SK-N-SH (cell line): ENCODE measurements at regions not wholly inside any gene's neighbourhood (a gene's known extent, or its start where the extent isn't known, plus 50 kb on each side); places are given as distances from the start of the nearest gene placed in this dataset.

Experiments used
- CTCF ChIA-PET: fragments of 300-600, 350-600 bp; formaldehyde crosslinking; extraction: SDS; loops from one replicate; lab custom pipeline; 2021; lab: Yijun Ruan, JAX
- POLR2A ChIA-PET: fragments of 350-600 bp; sonication (Branson Sonifier 250); formaldehyde crosslinking; extraction: SDS; loops from one replicate; lab custom pipeline; 2020; ENCODE audit warnings: antibody characterized with exemption, inconsistent platforms; lab: Yijun Ruan, JAX
- DNase-seq: peaks from one replicate; pipeline ENCODE4 v3.0.0; 2012
- H2AFZ ChIP-seq: fragments of 200-600 bp; sonication (generic); 2 replicates; pipeline ENCODE4 v1.8.1; 2016; ENCODE audit warnings: antibody characterized with exemption, mild to moderate bottlenecking, low read depth
- H3F3A ChIP-seq: fragments of 200-600 bp; sonication (generic); replicated peaks from 2 replicates; pipeline ENCODE3; 2016; ENCODE audit warnings: antibody characterized with exemption, mild to moderate bottlenecking; ENCODE audit not compliant: insufficient read depth
- H3K27ac ChIP-seq, 2 experiments: fragments of 200-500 bp in 1 of 2; fragments of 200-600 bp in 1 of 2; sonication (Bioruptor generic) in 1 of 2; sonication (generic), shearing (Covaris generic) in 1 of 2; 2 replicates each; pipeline versions ENCODE4 v1.5.1 to v1.6.1; 2014 to 2016; ENCODE audit warnings: low read depth in 2 of 2, inconsistent platforms in 1 of 2, low read length in 1 of 2, mild to moderate bottlenecking in 1 of 2, mixed read lengths in 1 of 2
- H3K27me3 ChIP-seq: fragments of 200-600 bp; sonication (generic), shearing (Covaris generic); 2 replicates; pipeline ENCODE4 v1.6.1; 2016; ENCODE audit warnings: mixed run types; ENCODE audit not compliant: insufficient read depth
- H3K36me3 ChIP-seq, 2 experiments: fragments of 200-500 bp in 1 of 2; fragments of 200-600 bp in 1 of 2; sonication (Bioruptor generic) in 1 of 2; sonication (generic) in 1 of 2; replicated peaks in 1 of 2; 2 replicates each; pipeline versions ENCODE3 to v1.5.1; 2014 to 2016; ENCODE audit warnings: low read length in 1 of 2, mild to moderate bottlenecking in 1 of 2; ENCODE audit not compliant: insufficient read depth in 2 of 2, control insufficient read depth in 1 of 2
- H3K4me1 ChIP-seq, 2 experiments: fragments of 200-500 bp in 1 of 2; fragments of 200-600 bp in 1 of 2; sonication (Bioruptor generic) in 1 of 2; sonication (generic), shearing (Covaris generic) in 1 of 2; 2 replicates each; pipeline versions ENCODE4 v1.5.1 to v1.6.1; 2014 to 2016; ENCODE audit warnings: low read depth in 1 of 2, low read length in 1 of 2, mixed run types in 1 of 2; ENCODE audit not compliant: insufficient read depth in 2 of 2, control insufficient read depth in 1 of 2
- H3K4me2 ChIP-seq: fragments of 200-600 bp; sonication (generic), shearing (Covaris generic); 2 replicates; pipeline ENCODE4 v1.6.1; 2017; ENCODE audit warnings: mixed run types
- H3K4me3 ChIP-seq, 2 experiments: fragments of 200-500 bp in 1 of 2; fragments of 200-600 bp in 1 of 2; sonication (Bioruptor generic) in 1 of 2; sonication (generic), shearing (Covaris generic) in 1 of 2; 2 replicates each; pipeline versions ENCODE4 v1.5.1 to v1.8.1; 2014 to 2016; ENCODE audit warnings: low read depth in 2 of 2, inconsistent platforms in 1 of 2, low read length in 1 of 2, mild to moderate bottlenecking in 1 of 2, mixed read lengths in 1 of 2, moderate library complexity in 1 of 2
- H3K79me2 ChIP-seq: fragments of 200-600 bp; sonication (generic); 2 replicates; pipeline ENCODE4 v1.8.1; 2017; ENCODE audit warnings: mild to moderate bottlenecking; ENCODE audit not compliant: insufficient read depth
- H3K9ac ChIP-seq: fragments of 200-600 bp; sonication (generic); 2 replicates; pipeline ENCODE4 v1.6.1; 2017; ENCODE audit warnings: mixed run types
- H3K9me2 ChIP-seq: fragments of 200-600 bp; sonication (generic); 2 replicates; pipeline ENCODE4 v1.6.1; 2017; ENCODE audit warnings: mixed run types
- H3K9me3 ChIP-seq: fragments of 200-600 bp; sonication (generic); 2 replicates; pipeline ENCODE4 v1.6.1; 2017; ENCODE audit warnings: mixed run types, mild to moderate bottlenecking, moderate library complexity
- H4K20me1 ChIP-seq: fragments of 200-600 bp; sonication (generic); 2 replicates; pipeline ENCODE4 v1.6.1; 2017; ENCODE audit warnings: mild to moderate bottlenecking, mixed run types; ENCODE audit not compliant: insufficient read depth
- CTCF ChIP-seq: fragments of 200-600 bp; sonication (generic); IDR thresholded peaks from 2 replicates; pipeline ENCODE4 v1.6.1; 2017; ENCODE audit warnings: antibody characterized with exemption, mild to moderate bottlenecking, moderate library complexity
- ELF1 ChIP-seq: IDR thresholded peaks from 2 replicates; pipeline ENCODE4 v1.4.0; 2012
- EP300 ChIP-seq, 2 experiments: IDR thresholded peaks; 2 replicates each; pipeline versions ENCODE4 v1.4.0 to v1.6.1; 2012; ENCODE audit warnings: borderline replicate concordance in 1 of 2, low read depth in 1 of 2, low read length in 1 of 2
- FOSL2 ChIP-seq: IDR thresholded peaks from 2 replicates; pipeline ENCODE4 v1.4.0; 2012; ENCODE audit warnings: low read depth, mild to moderate bottlenecking, moderate library complexity, borderline replicate concordance
- FOXJ3 ChIP-seq: sonication (generic); formaldehyde crosslinking; IDR thresholded peaks from 2 replicates; pipeline ENCODE4 v1.5.1; 2020; ENCODE audit warnings: mild to moderate bottlenecking, missing genetic modification reagents
- FOXM1 ChIP-seq: IDR thresholded peaks from 2 replicates; pipeline ENCODE4 v1.4.0; 2012; ENCODE audit warnings: low read depth, mild to moderate bottlenecking
- GATA2 ChIP-seq: sonication (generic); formaldehyde crosslinking; IDR thresholded peaks from 2 replicates; pipeline ENCODE4 v1.5.0; 2020; ENCODE audit warnings: mild to moderate bottlenecking, missing genetic modification reagents
- IRF3 ChIP-seq: fragments of 150-350 bp; IDR thresholded peaks from 2 replicates; pipeline ENCODE4 v1.6.1; 2016; ENCODE audit warnings: mild to moderate bottlenecking, low read depth, low read length
- MAX ChIP-seq: IDR thresholded peaks from 2 replicates; pipeline ENCODE4 v1.4.0; 2012; ENCODE audit warnings: low read depth
- MEF2A ChIP-seq: IDR thresholded peaks from 2 replicates; pipeline ENCODE4 v1.4.0; 2012; ENCODE audit warnings: low read depth, borderline replicate concordance
- NRF1 ChIP-seq: IDR thresholded peaks from 2 replicates; pipeline ENCODE4 v1.6.1; 2012; ENCODE audit warnings: low read depth, mild to moderate bottlenecking, low read length
- PBX3 ChIP-seq: IDR thresholded peaks from 2 replicates; pipeline ENCODE4; 2012
- RAD21 ChIP-seq: IDR thresholded peaks from 2 replicates; pipeline ENCODE4 v1.6.1; 2012; ENCODE audit warnings: mild to moderate bottlenecking, low read length
- RCOR1 ChIP-seq: fragments of 150-350 bp; IDR thresholded peaks from 2 replicates; pipeline ENCODE4 v1.6.1; 2017; ENCODE audit warnings: antibody characterized with exemption, low read length
- SIN3A ChIP-seq: IDR thresholded peaks from 2 replicates; pipeline ENCODE4 v1.6.1; 2012; ENCODE audit warnings: low read depth, mild to moderate bottlenecking, low read length, moderate library complexity, borderline replicate concordance
- TCF12 ChIP-seq: IDR thresholded peaks from 2 replicates; pipeline ENCODE4 v1.4.0; 2012
- TEAD4 ChIP-seq: IDR thresholded peaks from 2 replicates; pipeline ENCODE4 v1.4.0; 2012; ENCODE audit warnings: mild to moderate bottlenecking, borderline replicate concordance; ENCODE audit not compliant: insufficient read depth
- USF1 ChIP-seq: IDR thresholded peaks from 2 replicates; pipeline ENCODE4 v1.4.0; 2012; ENCODE audit warnings: low read depth, borderline replicate concordance
- USF2 ChIP-seq: fragments of 150-350 bp; IDR thresholded peaks from 2 replicates; pipeline ENCODE4 v1.6.1; 2017; ENCODE audit warnings: antibody characterized with exemption, low read length, low read depth, borderline replicate concordance
- WGBS: methylation state at CpG from one replicate; pipeline ENCODE4 v1.1.6; 2017; ENCODE audit warnings: low lambda C conversion rate; 5-methylcytosine and 5-hydroxymethylcytosine counted together

GRCh38 chr1:36735436-36735835, 252.7 kb upstream of the CSF3R start:
- CTCF ChIA-PET = interaction anchor here (1.2 kb wide), 1 partner anchor 40 kb away, joined by 3 read pairs; no protein-coding TSS in a partner anchor
- WGBS = 21% methylated on average over 3 of the region's 4 CpGs
- TF ChIP-seq USF1 (no peak), RCOR1 (no peak), MEF2A (no peak), ELF1 (no peak), RAD21 (no peak)

GRCh38 chr1:36734356-36734755, 251.6 kb upstream of the CSF3R start:
- no peak for DNase-seq
- H3K9me2 ChIP-seq = no peaks in the 10 kb centered on the region
- 2% methylated on average over 2 of the region's 2 CpGs for WGBS
- H4K20me1 ChIP-seq = no peaks in the 10 kb centered on the region
- no peaks in the 10 kb centered on the region for H3K36me3 ChIP-seq
- H3K9me3 ChIP-seq = no peaks in the 10 kb centered on the region
- no peak overlapping the region for H3K9ac ChIP-seq
- H3K4me1 ChIP-seq = no peaks in the 10 kb centered on the region
- no peaks in the 10 kb centered on the region for H3K79me2 ChIP-seq
- no peaks in the 10 kb centered on the region for H3K27me3 ChIP-seq
- H3K4me3 ChIP-seq = no peak overlapping the region
- H3F3A ChIP-seq = no peaks in the 10 kb centered on the region
- H3K4me2 ChIP-seq = no peak overlapping the region
- ChIA-PET POLR2A (no interaction called here), CTCF (no interaction called here)
- H2AFZ ChIP-seq = no peak overlapping the region
- no peak overlapping the region for H3K27ac ChIP-seq
- TF ChIP-seq FOSL2 (no peak), TCF12 (no peak), USF1 (no peak), MAX (no peak), PBX3 (no peak), GATA2 (CRISPR knock-in tag) (no peak), SIN3A (no peak), IRF3 (no peak), TEAD4 (no peak), MEF2A (no peak), NRF1 (no peak), CTCF (no peak), FOXM1 (no peak), USF2 (no peak), EP300 (IDR thresholded peaks at IDR 0.05; ENCODE audit: borderline replicate concordance in 1 of 2, low read depth in 1 of 2, low read length in 1 of 2) (no peak), FOXJ3 (CRISPR knock-in tag) (no peak)

More at GRCh38 chr1:36735436-36735835, 252.7 kb upstream of the CSF3R start:
- no peak overlapping the region for H3K27ac ChIP-seq
- no peak overlapping the region for H2AFZ ChIP-seq
- H3K4me3 ChIP-seq = no peak overlapping the region
- no peaks in the 10 kb centered on the region for H3K36me3 ChIP-seq
- H3K79me2 ChIP-seq = no peaks in the 10 kb centered on the region
- H3K4me2 ChIP-seq = no peak overlapping the region
- H4K20me1 ChIP-seq = no peaks in the 10 kb centered on the region
- H3K4me1 ChIP-seq = no peaks in the 10 kb centered on the region
- no peaks in the 10 kb centered on the region for H3K9me3 ChIP-seq
- H3K27me3 ChIP-seq = no peaks in the 10 kb centered on the region
- no peak overlapping the region for H3K9ac ChIP-seq
- H3K9me2 ChIP-seq = no peaks in the 10 kb centered on the region
- no peak for DNase-seq
- POLR2A ChIA-PET = interaction anchor here (0.7 kb wide), 1 partner anchor 442 kb away, joined by 6 read pairs; no protein-coding TSS in a partner anchor
- no peaks in the 10 kb centered on the region for H3F3A ChIP-seq
